HepG2 (cell line): ENCODE measurements at regions not wholly inside any gene's neighbourhood (a gene's known extent, or its start where the extent isn't known, plus 50 kb on each side); places are given as distances from the start of the nearest gene placed in this dataset.

Source experiments
- ATAC-seq: fragments of 200-7000 bp; cut with Tn5 transposase; 3 replicates; pipeline ENCODE4 v1.9.1; 2020; ENCODE audit warnings: mild to moderate bottlenecking, moderate library complexity
- BruUV-seq: library from RNA; stranded (reverse); fragments of 400-500 nt; replicated peaks from 2 replicates; lab custom pipeline; 2021; lab: Mats Ljungman, UMichigan
- CTCF ChIA-PET: fragments of 300-600 bp; formaldehyde crosslinking; extraction: SDS; loops from one replicate; lab custom pipeline; 2021; ENCODE audit warnings: low total read pairs, inconsistent platforms, low intra/inter-chr PET ratio; lab: Yijun Ruan, JAX
- POLR2A ChIA-PET: fragments of 350-600 bp; sonication (Branson Sonifier 250); formaldehyde crosslinking; loops from one replicate; lab custom pipeline; 2020; ENCODE audit warnings: antibody characterized with exemption, inconsistent platforms; lab: Yijun Ruan, JAX
- DNase-seq: peaks from one replicate; pipeline ENCODE4 v3.0.0-alpha.2; 2015; ENCODE audit warnings: low spot score
- FAIRE-seq: peaks from 3 replicates; lab custom pipeline; 2011; peaks lifted over from hg19 to GRCh38; lab: Jason Lieb, UNC
- H2AFZ ChIP-seq: one replicate; pipeline ENCODE4 v1.6.1; 2011; ENCODE audit warnings: low read length, inconsistent platforms
- H3K27ac ChIP-seq: fragments of 300-600 bp; 3 replicates; pipeline ENCODE4 v1.8.0; 2011; ENCODE audit warnings: mixed run types, mild to moderate bottlenecking, mixed read lengths, low read length, inconsistent platforms; ENCODE audit not compliant: insufficient read depth; ENCODE audit errors: extremely low read length
- H3K27me3 ChIP-seq, 2 experiments: fragments of 200-600 bp in 1 of 2; 2 replicates in 1 of 2; 3 replicates in 1 of 2; pipeline versions ENCODE4 v1.6.0 to v1.8.0; 2011; ENCODE audit warnings: low read length in 2 of 2, mild to moderate bottlenecking in 2 of 2, moderate library complexity in 2 of 2, inconsistent platforms in 1 of 2; ENCODE audit not compliant: insufficient read depth in 2 of 2, control insufficient read depth in 1 of 2
- H3K36me3 ChIP-seq, 2 experiments: fragments of 200-600 bp in 1 of 2; replicated peaks in 1 of 2; 2 replicates in 1 of 2; 3 replicates in 1 of 2; pipeline versions ENCODE4 v1.5.1 to v1.8.0; 2011; ENCODE audit warnings: low read length in 2 of 2, inconsistent platforms in 1 of 2; ENCODE audit not compliant: insufficient read depth in 2 of 2, control insufficient read depth in 1 of 2
- H3K4me1 ChIP-seq: 2 replicates; pipeline ENCODE4 v1.5.1; 2012; ENCODE audit warnings: low read length, inconsistent platforms; ENCODE audit not compliant: insufficient read depth
- H3K4me2 ChIP-seq: 2 replicates; pipeline ENCODE4 v1.6.0; 2011; ENCODE audit warnings: low read depth, low read length, inconsistent platforms
- H3K4me3 ChIP-seq, 3 experiments: fragments of 200-600 bp in 1 of 3; sonication (generic), shearing (Covaris generic) in 1 of 3; replicated peaks in 1 of 3; 2 replicates each; pipeline ENCODE4 v1.5.1; 2011 to 2016; ENCODE audit warnings: low read length in 3 of 3, inconsistent platforms in 2 of 3, low read depth in 2 of 3, mild to moderate bottlenecking in 2 of 3, control low read depth in 1 of 3, mixed read lengths in 1 of 3; ENCODE audit not compliant: insufficient read depth in 1 of 3
- H3K79me2 ChIP-seq: one replicate; pipeline ENCODE4 v1.6.1; 2011; ENCODE audit warnings: low read length, inconsistent platforms; ENCODE audit not compliant: insufficient read depth
- H3K9ac ChIP-seq: 2 replicates; pipeline ENCODE4 v1.6.0; 2011; ENCODE audit warnings: mild to moderate bottlenecking, low read depth, low read length, inconsistent platforms; ENCODE audit not compliant: insufficient read depth
- H3K9me3 ChIP-seq: 2 replicates; pipeline ENCODE4 v1.5.1; 2012; ENCODE audit warnings: mild to moderate bottlenecking, low read length
- H4K20me1 ChIP-seq: 2 replicates; pipeline ENCODE4 v1.6.0; 2011; ENCODE audit warnings: inconsistent platforms, mild to moderate bottlenecking, low read length, moderate library complexity; ENCODE audit not compliant: insufficient read depth
- ATF2 ChIP-seq: sonication (generic); formaldehyde crosslinking; IDR thresholded peaks from 2 replicates; pipeline ENCODE4 v1.4.0; 2020; ENCODE audit warnings: missing genetic modification reagents
- CEBPB ChIP-seq: IDR thresholded peaks from 2 replicates; pipeline ENCODE4 v1.6.1; 2011; ENCODE audit warnings: low read depth, low read length, improper control_type of control experiment, borderline replicate concordance
- CREB3 ChIP-seq: sonication (generic); formaldehyde crosslinking; IDR thresholded peaks from 2 replicates; pipeline ENCODE4 v1.5.0; 2020; ENCODE audit warnings: missing genetic modification reagents
- ETS1 ChIP-seq: sonication (generic); formaldehyde crosslinking; IDR thresholded peaks from 2 replicates; pipeline ENCODE4 v1.4.0; 2020; ENCODE audit warnings: missing genetic modification reagents
- IKZF1 ChIP-seq: fragments of 450-650 bp; IDR thresholded peaks from 2 replicates; pipeline ENCODE4 v1.7.1; 2016
- MED8 ChIP-seq: sonication (generic); formaldehyde crosslinking; IDR thresholded peaks from 2 replicates; pipeline ENCODE4 v1.8.1; 2023; ENCODE audit warnings: mild to moderate bottlenecking, missing genetic modification reagents; ENCODE audit not compliant: insufficient replicate concordance
- MIXL1 ChIP-seq: IDR thresholded peaks from 2 replicates; pipeline ENCODE4 v1.6.1; 2016
- MYPOP ChIP-seq: sonication (generic); formaldehyde crosslinking; IDR thresholded peaks from 2 replicates; pipeline ENCODE4 v1.8.1; 2023; ENCODE audit warnings: mild to moderate bottlenecking, moderate library complexity, missing genetic modification reagents
- NFIC ChIP-seq: IDR thresholded peaks from 2 replicates; pipeline ENCODE4 v1.6.1; 2012; ENCODE audit warnings: mild to moderate bottlenecking, low read length, inconsistent platforms
- TGIF2 ChIP-seq: IDR thresholded peaks from 2 replicates; pipeline ENCODE4 v1.6.1; 2016; ENCODE audit warnings: control low read depth, missing compliant biosample characterization
- ZBTB21 ChIP-seq: sonication (generic); formaldehyde crosslinking; IDR thresholded peaks from 2 replicates; pipeline ENCODE4 v1.4.0; 2020; ENCODE audit warnings: missing genetic modification reagents
- ZBTB25 ChIP-seq: IDR thresholded peaks from 2 replicates; pipeline ENCODE4 v1.6.1; 2018; ENCODE audit warnings: missing genetic modification reagents
- ZBTB26 ChIP-seq: IDR thresholded peaks from 2 replicates; pipeline ENCODE4 v1.6.1; 2016; ENCODE audit warnings: missing compliant biosample characterization, missing genetic modification reagents, borderline replicate concordance
- ZFAT ChIP-seq: sonication (generic); formaldehyde crosslinking; conservative IDR thresholded peaks from 2 replicates; pipeline ENCODE4 v1.8.1; 2023; ENCODE audit warnings: missing genetic modification reagents, inconsistent platforms
- ZNF12 ChIP-seq: sonication (generic); formaldehyde crosslinking; IDR thresholded peaks from 2 replicates; pipeline ENCODE4 v1.5.0; 2020; ENCODE audit warnings: missing genetic modification reagents
- ZNF510 ChIP-seq: sonication (generic); formaldehyde crosslinking; IDR thresholded peaks from 2 replicates; pipeline ENCODE4 v1.4.0; 2020; ENCODE audit warnings: low read depth, mild to moderate bottlenecking, missing genetic modification reagents
- ZNF788 ChIP-seq: sonication (generic); formaldehyde crosslinking; IDR thresholded peaks from 2 replicates; pipeline ENCODE4 v1.5.0; 2020; ENCODE audit warnings: mild to moderate bottlenecking, missing genetic modification reagents, borderline replicate concordance
- ZNF83 ChIP-seq: sonication (generic); formaldehyde crosslinking; IDR thresholded peaks from 2 replicates; pipeline ENCODE4 v1.4.0; 2020; ENCODE audit warnings: missing genetic modification reagents, mild to moderate bottlenecking, borderline replicate concordance
- WGBS: methylation state at CpG from one replicate; pipeline ENCODE4 v1.1.6; 2017; ENCODE audit warnings: low lambda C conversion rate; 5-methylcytosine and 5-hydroxymethylcytosine counted together
- in situ Hi-C: cut with HindIII; loops from 2 replicates; pipeline ENCODE4 v1.10.0; 2017; ENCODE audit warnings: low pct_unique_long_range_greater_than_20kb; ENCODE audit not compliant: extremely low pct_ligation_motif_present
- intact Hi-C: fragments of 100-400 bp; cut with micrococcal nuclease; formaldehyde crosslinking; loops from one replicate; pipeline ENCODE4 v1.10.0; 2022; ENCODE audit not compliant: unreplicated experiment

GRCh38 chr9:126222835-126223431 is 103.7 kb upstream of the MVB12B start:
- POLR2A ChIA-PET = no interaction called here
- DNase-seq = no peak
- Histone ChIP-seq H3K9ac (no peak overlapping the region), H3K4me2 (no peak overlapping the region), H3K27ac (no peak overlapping the region), H3K9me3 (no peaks in the 10 kb centered on the region), H3K79me2 (no peaks in the 10 kb centered on the region), H3K36me3 (no peaks in the 10 kb centered on the region), H3K27me3 (peaks cover 1 to 74% of the 10 kb centered on the region in 2 experiments; a peak in 3 of 5 replicates), H4K20me1 (no peaks in the 10 kb centered on the region), H3K4me1 (no peaks in the 10 kb centered on the region), H3K4me3 (no peak overlapping the region), H2AFZ (no peak overlapping the region)
- CTCF ChIA-PET = no interaction called here
- 33% methylated on average over 14 of the region's 29 CpGs for WGBS
- intact Hi-C loops (no loop called here), in situ Hi-C loops (loop anchor here (10.0 kb wide), 1 partner anchor 168 kb away; no protein-coding TSS in a partner anchor)
- FAIRE-seq = no peak
- BruUV-seq = no TSS peak
- ATAC-seq = no peak
- TF ChIP-seq ZNF12 (CRISPR knock-in tag) = no peak
- TF ChIP-seq ZNF788 = no peak
- TF ChIP-seq MIXL1 (CRISPR knock-in tag) = no peak
- no peak for TF ChIP-seq ZNF510 (CRISPR knock-in tag)
- TF ChIP-seq ZBTB25 (CRISPR knock-in tag) = no peak
- no peak for TF ChIP-seq MED8 (CRISPR knock-in tag)
- no peak for TF ChIP-seq ZBTB21
- TF ChIP-seq ETS1 (CRISPR knock-in tag) = no peak
- TF ChIP-seq ZNF83 (CRISPR knock-in tag) = no peak
- no peak for TF ChIP-seq CEBPB
- TF ChIP-seq TGIF2 (CRISPR knock-in tag) = no peak
- TF ChIP-seq ATF2 (CRISPR knock-in tag) = no peak
- TF ChIP-seq CREB3 (CRISPR knock-in tag) = no peak
- no peak for TF ChIP-seq ZFAT
- no peak for TF ChIP-seq NFIC
- no peak for TF ChIP-seq IKZF1
- TF ChIP-seq ZBTB26 (CRISPR knock-in tag) = no peak
- TF ChIP-seq MYPOP = no peak
